ENCODE measurements at regions not wholly inside any gene's neighbourhood (a gene's known extent, or its start where the extent isn't known, plus 50 kb on each side); places are given as distances from the start of the nearest gene placed in this dataset.

- Histone ChIP-seq H3K9ac (ENCODE audit: low read length in 2 of 2) (no peak overlapping the region), H3K4me1 (ENCODE audit: control insufficient read depth, insufficient read depth, low read length) (no peaks in the 10 kb centered on the region), H3K27me3 (ENCODE audit: control insufficient read depth in 1 of 2, insufficient read depth in 2 of 2, low read length in 2 of 2) (no peaks in the 10 kb centered on the region), H3K27ac (ENCODE audit: low read length) (no peak overlapping the region), H3K9me3 (ENCODE audit: control insufficient read depth in 2 of 2, low read length in 2 of 2) (no peaks in the 10 kb centered on the region), H3K4me3 (ENCODE audit: low read length in 2 of 2) (no peak overlapping the region), H3K36me3 (ENCODE audit: control insufficient read depth in 2 of 2, insufficient read depth in 2 of 2, low read length in 2 of 2) (no peaks in the 10 kb centered on the region)
Measured at GRCh38 chr13:75153386-75153785, 328.6 kb downstream of the TBC1D4 start.

- Histone ChIP-seq H3K27ac (ENCODE audit: low read length) (no peak overlapping the region), H3K4me1 (ENCODE audit: control insufficient read depth, insufficient read depth, low read length) (no peaks in the 10 kb centered on the region)
Measured at GRCh38 chr13:75151081-75151643, 330.8 kb downstream of the TBC1D4 start.

GRCh38 chr13:75149776-75150175, 332.2 kb downstream of the TBC1D4 start:
- no peaks in the 10 kb centered on the region for H3K4me1 ChIP-seq (ENCODE audit: control insufficient read depth, insufficient read depth, low read length)
- H3K27me3 ChIP-seq (ENCODE audit: control insufficient read depth in 1 of 2, insufficient read depth in 2 of 2, low read length in 2 of 2), result no peaks in the 10 kb centered on the region
- no peaks in the 10 kb centered on the region for H3K9me3 ChIP-seq (ENCODE audit: control insufficient read depth in 2 of 2, low read length in 2 of 2)
- no peaks in the 10 kb centered on the region for H3K36me3 ChIP-seq (ENCODE audit: control insufficient read depth in 2 of 2, insufficient read depth in 2 of 2, low read length in 2 of 2)
- H3K9ac ChIP-seq (ENCODE audit: low read length in 2 of 2), result no peak overlapping the region
- H3K4me3 ChIP-seq (ENCODE audit: low read length in 2 of 2), result no peak overlapping the region
- no peak overlapping the region for H3K27ac ChIP-seq (ENCODE audit: low read length)

More at GRCh38 chr13:75151081-75151643, 330.8 kb downstream of the TBC1D4 start:
- Histone ChIP-seq H3K27me3 (ENCODE audit: control insufficient read depth in 1 of 2, insufficient read depth in 2 of 2, low read length in 2 of 2) (no peaks in the 10 kb centered on the region), H3K4me3 (ENCODE audit: low read length in 2 of 2) (no peak overlapping the region), H3K36me3 (ENCODE audit: control insufficient read depth in 2 of 2, insufficient read depth in 2 of 2, low read length in 2 of 2) (no peaks in the 10 kb centered on the region), H3K9ac (ENCODE audit: low read length in 2 of 2) (no peak overlapping the region), H3K9me3 (ENCODE audit: control insufficient read depth in 2 of 2, low read length in 2 of 2) (no peaks in the 10 kb centered on the region)

- no peaks in the 10 kb centered on the region for H3K36me3 ChIP-seq (ENCODE audit: control insufficient read depth in 2 of 2, insufficient read depth in 2 of 2, low read length in 2 of 2)
- no peaks in the 10 kb centered on the region for H3K27me3 ChIP-seq (ENCODE audit: control insufficient read depth in 1 of 2, insufficient read depth in 2 of 2, low read length in 2 of 2)
- no peak overlapping the region for H3K27ac ChIP-seq (ENCODE audit: low read length)
- no peaks in the 10 kb centered on the region for H3K9me3 ChIP-seq (ENCODE audit: control insufficient read depth in 2 of 2, low read length in 2 of 2)
- H3K4me1 ChIP-seq (ENCODE audit: control insufficient read depth, insufficient read depth, low read length), result no peaks in the 10 kb centered on the region
- no peak overlapping the region for H3K9ac ChIP-seq (ENCODE audit: low read length in 2 of 2)
- no peak overlapping the region for H3K4me3 ChIP-seq (ENCODE audit: low read length in 2 of 2)
Measured at GRCh38 chr13:75147946-75148345, 334.0 kb downstream of the TBC1D4 start.

- no peak overlapping the region for H3K9ac ChIP-seq (ENCODE audit: low read length in 2 of 2)
- H3K4me1 ChIP-seq (ENCODE audit: control insufficient read depth, insufficient read depth, low read length), result no peaks in the 10 kb centered on the region
- no peak overlapping the region for H3K27ac ChIP-seq (ENCODE audit: low read length)
- no peak overlapping the region for H3K4me3 ChIP-seq (ENCODE audit: low read length in 2 of 2)
- no peaks in the 10 kb centered on the region for H3K9me3 ChIP-seq (ENCODE audit: control insufficient read depth in 2 of 2, low read length in 2 of 2)
- H3K27me3 ChIP-seq (ENCODE audit: control insufficient read depth in 1 of 2, insufficient read depth in 2 of 2, low read length in 2 of 2), result no peaks in the 10 kb centered on the region
- no peaks in the 10 kb centered on the region for H3K36me3 ChIP-seq (ENCODE audit: control insufficient read depth in 2 of 2, insufficient read depth in 2 of 2, low read length in 2 of 2)
Measured at GRCh38 chr13:75146436-75146835, 335.5 kb downstream of the TBC1D4 start.

GRCh38 chr13:75145927-75146326, 336.0 kb downstream of the TBC1D4 start:
- Histone ChIP-seq H3K27me3 (ENCODE audit: control insufficient read depth in 1 of 2, insufficient read depth in 2 of 2, low read length in 2 of 2) (no peaks in the 10 kb centered on the region), H3K36me3 (ENCODE audit: control insufficient read depth in 2 of 2, insufficient read depth in 2 of 2, low read length in 2 of 2) (no peaks in the 10 kb centered on the region), H3K27ac (ENCODE audit: low read length) (no peak overlapping the region), H3K9ac (ENCODE audit: low read length in 2 of 2) (no peak overlapping the region), H3K4me3 (ENCODE audit: low read length in 2 of 2) (no peak overlapping the region), H3K9me3 (ENCODE audit: control insufficient read depth in 2 of 2, low read length in 2 of 2) (no peaks in the 10 kb centered on the region), H3K4me1 (ENCODE audit: control insufficient read depth, insufficient read depth, low read length) (no peaks in the 10 kb centered on the region)

GRCh38 chr13:75139291-75139690, 342.7 kb downstream of the TBC1D4 start:
- Histone ChIP-seq H3K9ac (ENCODE audit: low read length in 2 of 2) (no peak overlapping the region), H3K4me3 (ENCODE audit: low read length in 2 of 2) (no peak overlapping the region), H3K27ac (ENCODE audit: low read length) (no peak overlapping the region), H3K36me3 (ENCODE audit: control insufficient read depth in 2 of 2, insufficient read depth in 2 of 2, low read length in 2 of 2) (no peaks in the 10 kb centered on the region), H3K4me1 (ENCODE audit: control insufficient read depth, insufficient read depth, low read length) (no peaks in the 10 kb centered on the region), H3K9me3 (ENCODE audit: control insufficient read depth in 2 of 2, low read length in 2 of 2) (peaks cover 6 to 8% of the 10 kb centered on the region in 2 donors), H3K27me3 (ENCODE audit: control insufficient read depth in 1 of 2, insufficient read depth in 2 of 2, low read length in 2 of 2) (no peaks in the 10 kb centered on the region)

- no peaks in the 10 kb centered on the region for H3K4me1 ChIP-seq (ENCODE audit: control insufficient read depth, insufficient read depth, low read length)
- no peaks in the 10 kb centered on the region for H3K27me3 ChIP-seq (ENCODE audit: control insufficient read depth in 1 of 2, insufficient read depth in 2 of 2, low read length in 2 of 2)
- H3K9me3 ChIP-seq (ENCODE audit: control insufficient read depth in 2 of 2, low read length in 2 of 2), result peaks cover 6 to 8% of the 10 kb centered on the region in 2 donors
- no peak overlapping the region for H3K4me3 ChIP-seq (ENCODE audit: low read length in 2 of 2)
- H3K36me3 ChIP-seq (ENCODE audit: control insufficient read depth in 2 of 2, insufficient read depth in 2 of 2, low read length in 2 of 2), result no peaks in the 10 kb centered on the region
- no peak overlapping the region for H3K27ac ChIP-seq (ENCODE audit: low read length)
- H3K9ac ChIP-seq (ENCODE audit: low read length in 2 of 2), result no peak overlapping the region
Measured at GRCh38 chr13:75137911-75138571, 343.9 kb downstream of the TBC1D4 start.

- no peak overlapping the region for H3K4me3 ChIP-seq (ENCODE audit: low read length in 2 of 2)
- no peaks in the 10 kb centered on the region for H3K36me3 ChIP-seq (ENCODE audit: control insufficient read depth in 2 of 2, insufficient read depth in 2 of 2, low read length in 2 of 2)
- H3K27ac ChIP-seq (ENCODE audit: low read length), result no peak overlapping the region
- no peak overlapping the region for H3K9ac ChIP-seq (ENCODE audit: low read length in 2 of 2)
- H3K27me3 ChIP-seq (ENCODE audit: control insufficient read depth in 1 of 2, insufficient read depth in 2 of 2, low read length in 2 of 2), result no peaks in the 10 kb centered on the region
- H3K9me3 ChIP-seq (ENCODE audit: control insufficient read depth in 2 of 2, low read length in 2 of 2), result peaks cover 6 to 8% of the 10 kb centered on the region in 2 donors
- H3K4me1 ChIP-seq (ENCODE audit: control insufficient read depth, insufficient read depth, low read length), result no peaks in the 10 kb centered on the region
Measured at GRCh38 chr13:75136151-75136550, 345.8 kb downstream of the TBC1D4 start.

- no peak overlapping the region for H3K4me3 ChIP-seq (ENCODE audit: low read length in 2 of 2)
- no peak overlapping the region for H3K9ac ChIP-seq (ENCODE audit: low read length in 2 of 2)
- no peaks in the 10 kb centered on the region for H3K27me3 ChIP-seq (ENCODE audit: control insufficient read depth in 1 of 2, insufficient read depth in 2 of 2, low read length in 2 of 2)
- no peaks in the 10 kb centered on the region for H3K4me1 ChIP-seq (ENCODE audit: control insufficient read depth, insufficient read depth, low read length)
- H3K36me3 ChIP-seq (ENCODE audit: control insufficient read depth in 2 of 2, insufficient read depth in 2 of 2, low read length in 2 of 2), result no peaks in the 10 kb centered on the region
- no peak overlapping the region for H3K27ac ChIP-seq (ENCODE audit: low read length)
- H3K9me3 ChIP-seq (ENCODE audit: control insufficient read depth in 2 of 2, low read length in 2 of 2), result peaks cover 6 to 8% of the 10 kb centered on the region in 2 donors
Measured at GRCh38 chr13:75135325-75135825, 346.6 kb downstream of the TBC1D4 start.

All from stomach smooth muscle (tissue), 2 donors.